KMS-11 (cell line): ENCODE measurements at regions not wholly inside any gene's neighbourhood (a gene's known extent, or its start where the extent isn't known, plus 50 kb on each side); places are given as distances from the start of the nearest gene placed in this dataset.

Source experiments
- H2AFZ ChIP-seq: fragments of 200-600 bp; sonication (generic); 2 replicates; pipeline ENCODE4 v1.6.1; 2016; ENCODE audit warnings: antibody characterized with exemption, mixed run types, low read depth
- H3K27ac ChIP-seq: fragments of 200-600 bp; sonication (generic); 2 replicates; pipeline ENCODE4 v1.6.1; 2016; ENCODE audit warnings: mild to moderate bottlenecking, mixed run types
- H3K27me3 ChIP-seq: fragments of 200-600 bp; sonication (generic); 2 replicates; pipeline ENCODE4 v1.6.1; 2017; ENCODE audit warnings: mild to moderate bottlenecking, low read depth, mixed run types, moderate library complexity; ENCODE audit not compliant: insufficient read depth
- H3K36me3 ChIP-seq: fragments of 200-600 bp; sonication (generic); 2 replicates; pipeline ENCODE4 v1.6.1; 2017; ENCODE audit warnings: mild to moderate bottlenecking, mixed run types; ENCODE audit not compliant: insufficient read depth
- H3K4me1 ChIP-seq: fragments of 200-600 bp; sonication (generic); 2 replicates; pipeline ENCODE4 v1.6.1; 2016; ENCODE audit warnings: mild to moderate bottlenecking, low read depth, mixed run types; ENCODE audit not compliant: poor library complexity, severe bottlenecking
- H3K4me2 ChIP-seq: fragments of 200-600 bp; sonication (generic); 2 replicates; pipeline ENCODE4 v1.7.0; 2016; ENCODE audit warnings: mild to moderate bottlenecking, mixed run types
- H3K4me3 ChIP-seq: fragments of 200-600 bp; sonication (generic); IDR thresholded peaks from 2 replicates; pipeline ENCODE4 v1.6.1; 2017; ENCODE audit warnings: low read depth, low read length, mixed read lengths; ENCODE audit not compliant: insufficient read depth
- H3K79me2 ChIP-seq: fragments of 200-600 bp; sonication (generic); 2 replicates; pipeline ENCODE4 v1.6.1; 2016; ENCODE audit warnings: low read depth, mixed run types; ENCODE audit not compliant: insufficient read depth
- H3K9ac ChIP-seq: fragments of 200-600 bp; sonication (generic); 2 replicates; pipeline ENCODE4 v1.6.1; 2016; ENCODE audit warnings: mild to moderate bottlenecking, mixed run types
- H4K20me1 ChIP-seq: fragments of 200-600 bp; sonication (generic); 2 replicates; pipeline ENCODE4 v1.6.1; 2016; ENCODE audit warnings: mild to moderate bottlenecking, mixed run types; ENCODE audit not compliant: insufficient read depth
- TF ChIP-seq, protein P1 (sequence below): fragments of 200-600 bp; sonication (generic); conservative IDR thresholded peaks from 2 replicates; pipeline ENCODE4 v1.6.1; 2017; ENCODE audit warnings: low read depth, mild to moderate bottlenecking, antibody characterized with exemption, low read length, moderate library complexity, mixed read lengths

DNA sequence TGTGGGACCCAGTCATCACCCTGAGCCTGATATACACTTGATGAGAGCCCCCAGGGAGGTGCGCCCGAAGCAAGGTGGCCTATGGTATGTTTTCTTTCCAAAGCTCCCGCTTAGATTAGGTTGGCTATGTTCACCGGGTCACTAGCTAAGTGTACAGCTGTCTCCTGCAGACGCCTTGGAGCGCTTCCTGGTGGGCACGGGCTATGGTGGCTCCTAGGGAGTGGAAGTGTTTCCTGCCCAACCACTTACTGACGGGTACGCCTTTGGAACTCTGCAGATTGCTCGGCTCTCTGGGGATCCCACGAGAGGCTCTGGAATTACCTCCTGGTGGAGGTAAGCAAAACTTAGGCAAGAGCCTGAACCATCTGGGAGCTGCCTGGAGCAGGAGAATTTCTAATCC lies 83.6 kb upstream of the CXCL12 start:
- Histone ChIP-seq H3K4me3 (no peak overlapping the region), H3K36me3 (no peaks in the 10 kb centered on the region), H3K27me3 (no peaks in the 10 kb centered on the region), H3K27ac (no peak overlapping the region), H3K4me1 (no peaks in the 10 kb centered on the region), H4K20me1 (no peaks in the 10 kb centered on the region), H3K79me2 (no peaks in the 10 kb centered on the region), H3K9ac (no peak overlapping the region), H3K4me2 (no peak overlapping the region), H2AFZ (no peak overlapping the region)
- TF ChIP-seq, protein P1, sequence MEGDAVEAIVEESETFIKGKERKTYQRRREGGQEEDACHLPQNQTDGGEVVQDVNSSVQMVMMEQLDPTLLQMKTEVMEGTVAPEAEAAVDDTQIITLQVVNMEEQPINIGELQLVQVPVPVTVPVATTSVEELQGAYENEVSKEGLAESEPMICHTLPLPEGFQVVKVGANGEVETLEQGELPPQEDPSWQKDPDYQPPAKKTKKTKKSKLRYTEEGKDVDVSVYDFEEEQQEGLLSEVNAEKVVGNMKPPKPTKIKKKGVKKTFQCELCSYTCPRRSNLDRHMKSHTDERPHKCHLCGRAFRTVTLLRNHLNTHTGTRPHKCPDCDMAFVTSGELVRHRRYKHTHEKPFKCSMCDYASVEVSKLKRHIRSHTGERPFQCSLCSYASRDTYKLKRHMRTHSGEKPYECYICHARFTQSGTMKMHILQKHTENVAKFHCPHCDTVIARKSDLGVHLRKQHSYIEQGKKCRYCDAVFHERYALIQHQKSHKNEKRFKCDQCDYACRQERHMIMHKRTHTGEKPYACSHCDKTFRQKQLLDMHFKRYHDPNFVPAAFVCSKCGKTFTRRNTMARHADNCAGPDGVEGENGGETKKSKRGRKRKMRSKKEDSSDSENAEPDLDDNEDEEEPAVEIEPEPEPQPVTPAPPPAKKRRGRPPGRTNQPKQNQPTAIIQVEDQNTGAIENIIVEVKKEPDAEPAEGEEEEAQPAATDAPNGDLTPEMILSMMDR: no peak

DNA sequence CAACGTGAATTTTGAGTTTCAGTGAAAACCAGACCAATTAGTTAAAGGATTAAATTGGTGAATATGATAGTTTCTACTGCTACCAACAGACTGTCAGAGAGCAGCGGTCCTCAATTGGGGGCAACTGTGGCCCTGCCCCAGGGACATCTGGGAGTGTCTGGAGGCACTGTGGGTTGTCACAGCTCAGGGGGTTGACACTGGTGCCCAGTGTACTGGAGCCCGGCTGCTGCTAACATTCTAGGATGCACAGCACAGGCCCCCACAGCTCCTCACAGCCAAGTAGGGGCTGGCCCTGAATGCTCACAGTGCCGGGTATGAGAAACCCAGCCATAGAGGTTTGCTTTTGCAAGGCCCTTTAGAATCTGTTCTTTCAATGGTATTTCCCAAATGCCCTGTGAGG lies 84.1 kb upstream of the CXCL12 start:
- Histone ChIP-seq H3K4me1 (no peaks in the 10 kb centered on the region), H3K27me3 (no peaks in the 10 kb centered on the region), H3K4me2 (no peak overlapping the region), H3K36me3 (no peaks in the 10 kb centered on the region), H2AFZ (no peak overlapping the region), H3K27ac (no peak overlapping the region), H4K20me1 (no peaks in the 10 kb centered on the region), H3K4me3 (no peak overlapping the region), H3K79me2 (no peaks in the 10 kb centered on the region), H3K9ac (no peak overlapping the region)
- TF ChIP-seq, protein P1: no peak

DNA sequence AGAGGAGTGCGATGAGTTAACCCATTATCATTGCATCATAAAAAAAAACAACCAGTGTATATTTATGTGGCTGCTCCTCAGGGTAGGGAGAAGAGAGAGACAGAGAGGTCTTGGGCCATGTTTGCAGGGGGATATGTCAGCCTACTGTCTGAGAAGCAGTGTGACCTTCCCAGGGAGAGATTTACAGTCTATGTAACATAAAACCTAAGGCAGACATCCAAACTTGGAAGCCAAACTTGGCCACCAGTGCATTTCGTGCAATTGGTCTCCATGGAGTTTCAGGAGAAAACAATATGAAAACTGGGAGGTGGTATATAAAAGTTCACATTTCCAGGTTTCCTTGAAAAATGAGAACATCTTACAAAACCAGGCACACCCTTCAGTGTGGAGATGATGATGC lies 85.9 kb upstream of the CXCL12 start:
- H3K4me1 ChIP-seq: no peaks in the 10 kb centered on the region
- no peak overlapping the region for H2AFZ ChIP-seq

DNA sequence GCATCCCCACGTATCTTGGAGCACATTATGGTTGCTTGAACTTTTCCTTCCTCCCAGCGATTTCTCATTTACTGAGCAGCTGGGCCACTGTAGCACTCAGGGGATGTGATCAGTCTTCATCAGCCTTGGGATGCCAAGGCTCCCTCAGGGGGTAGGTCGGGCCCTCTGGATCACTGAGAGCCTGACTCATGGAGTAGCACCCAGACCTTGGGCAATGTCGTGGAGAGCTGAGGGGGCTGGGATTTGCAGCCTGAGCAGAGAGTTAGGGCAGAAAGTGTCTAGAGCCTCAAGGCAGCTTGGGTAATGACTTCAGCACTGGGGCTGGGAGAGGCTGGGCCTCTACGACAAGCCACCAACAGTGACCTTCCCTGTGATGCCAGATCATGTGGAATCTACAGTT lies 86.5 kb upstream of the CXCL12 start:
- Histone ChIP-seq H3K27ac (no peak overlapping the region), H3K27me3 (no peaks in the 10 kb centered on the region), H2AFZ (no peak overlapping the region), H4K20me1 (no peaks in the 10 kb centered on the region), H3K4me1 (no peaks in the 10 kb centered on the region), H3K36me3 (no peaks in the 10 kb centered on the region), H3K9ac (no peak overlapping the region), H3K4me3 (no peak overlapping the region), H3K4me2 (no peak overlapping the region), H3K79me2 (no peaks in the 10 kb centered on the region)
- TF ChIP-seq, protein P1: no peak

More for the DNA sequence above, 85.9 kb upstream of the CXCL12 start:
- Histone ChIP-seq H3K9ac (no peak overlapping the region), H4K20me1 (no peaks in the 10 kb centered on the region), H3K27ac (no peak overlapping the region), H3K27me3 (no peaks in the 10 kb centered on the region), H3K36me3 (no peaks in the 10 kb centered on the region), H3K4me3 (no peak overlapping the region), H3K4me2 (no peak overlapping the region), H3K79me2 (no peaks in the 10 kb centered on the region)
- TF ChIP-seq, protein P1: no peak
